A673 (cell line): ENCODE measurements at regions not wholly inside any gene's neighbourhood (a gene's known extent, or its start where the extent isn't known, plus 50 kb on each side); places are given as distances from the start of the nearest gene placed in this dataset.
A peak's percentile ranks its signal among the peaks of the same experiment; 100 is the strongest.

Experiments used
- BruUV-seq: library from RNA; stranded (reverse); fragments of 400-500 nt; replicated peaks from 2 replicates; lab custom pipeline; 2021; lab: Mats Ljungman, UMichigan
- CTCF ChIA-PET: fragments of 300-600 bp; sonication (Branson Sonifier 250); formaldehyde crosslinking; loops from one replicate; lab custom pipeline; 2022; ENCODE audit warnings: antibody characterized with exemption; lab: Charles Lee
- POLR2A ChIA-PET: fragments of 300-600 bp; sonication (Branson Sonifier 250); formaldehyde crosslinking; loops from one replicate; lab custom pipeline; 2022; ENCODE audit warnings: antibody characterized with exemption; ENCODE audit not compliant: low non-redundant PET; lab: Charles Lee
- DNase-seq: peaks from one replicate; pipeline ENCODE4 v3.0.0-alpha.2; 2015; ENCODE audit warnings: low spot score
- H3K27ac ChIP-seq: fragments of 200-600 bp; sonication (generic); 2 replicates; pipeline ENCODE4 v1.5.1; 2016; ENCODE audit warnings: mixed run types, low read depth, mild to moderate bottlenecking, mixed read lengths, antibody characterized with exemption, low read length; ENCODE audit not compliant: poor library complexity, severe bottlenecking
- H3K27me3 ChIP-seq: fragments of 200-600 bp; sonication (generic); replicated peaks from 2 replicates; pipeline ENCODE4 v1.6.1; 2017; ENCODE audit warnings: mixed run types, low read depth, mild to moderate bottlenecking, mixed read lengths, antibody characterized with exemption, low read length; ENCODE audit not compliant: insufficient read depth, poor library complexity
- H3K36me3 ChIP-seq: fragments of 200-600 bp; sonication (generic); 2 replicates; pipeline ENCODE4 v1.6.1; 2016; ENCODE audit warnings: mixed run types, mild to moderate bottlenecking, mixed read lengths, antibody characterized with exemption, low read length; ENCODE audit not compliant: insufficient read depth, poor library complexity, severe bottlenecking
- H3K4me1 ChIP-seq: fragments of 200-600 bp; sonication (generic); 2 replicates; pipeline ENCODE4 v1.6.1; 2017; ENCODE audit warnings: mixed run types, mild to moderate bottlenecking, mixed read lengths, antibody characterized with exemption, low read length; ENCODE audit not compliant: insufficient read depth, poor library complexity, severe bottlenecking
- H3K4me3 ChIP-seq: fragments of 200-600 bp; sonication (generic); 2 replicates; pipeline ENCODE4 v1.5.1; 2016; ENCODE audit warnings: low read depth, mixed run types, mild to moderate bottlenecking, mixed read lengths, low read length; ENCODE audit not compliant: poor library complexity, severe bottlenecking
- H3K9me3 ChIP-seq: fragments of 200-600 bp; sonication (generic); 2 replicates; pipeline ENCODE4 v1.6.1; 2016; ENCODE audit warnings: mixed run types, low read depth, mild to moderate bottlenecking, mixed read lengths, antibody characterized with exemption, low read length; ENCODE audit not compliant: poor library complexity, severe bottlenecking
- CTCF ChIP-seq: fragments of 300-800, 200-600 bp; sonication (generic); conservative IDR thresholded peaks from 2 replicates; pipeline ENCODE4 v1.5.1; 2017; ENCODE audit warnings: low read depth, mild to moderate bottlenecking, antibody characterized with exemption, low read length, moderate library complexity, mixed read lengths
- EZH2 ChIP-seq: fragments of 200-600 bp; sonication (generic); IDR thresholded peaks from 2 replicates; pipeline ENCODE4 v1.6.1; 2017; ENCODE audit warnings: borderline replicate concordance, low read depth, mild to moderate bottlenecking, mixed read lengths, antibody characterized with exemption, low read length; ENCODE audit not compliant: poor library complexity, severe bottlenecking
- intact Hi-C: fragments of 100-400 bp; cut with micrococcal nuclease; formaldehyde crosslinking; loops from one replicate; pipeline ENCODE4 v1.10.0; 2022; ENCODE audit not compliant: unreplicated experiment

- intact Hi-C loops = no loop called here
- ChIA-PET POLR2A (no interaction called here), CTCF (interaction anchor here (1.1 kb wide), 1 partner anchor 72 kb away, joined by 7 read pairs; no protein-coding TSS in a partner anchor)
- Histone ChIP-seq H3K4me3 (no peak overlapping the region), H3K9me3 (peaks cover 14% of the 10 kb centered on the region), H3K36me3 (no peaks in the 10 kb centered on the region), H3K27ac (no peak overlapping the region), H3K4me1 (peaks cover 9% of the 10 kb centered on the region), H3K27me3 (no peaks in the 10 kb centered on the region)
- BruUV-seq = no TSS peak
- no peak for DNase-seq
- TF ChIP-seq EZH2 (no peak), CTCF (no peak)
Observed at GRCh38 chr7:94323844-94324243, 70.9 kb upstream of the COL1A2 start.

DNA sequence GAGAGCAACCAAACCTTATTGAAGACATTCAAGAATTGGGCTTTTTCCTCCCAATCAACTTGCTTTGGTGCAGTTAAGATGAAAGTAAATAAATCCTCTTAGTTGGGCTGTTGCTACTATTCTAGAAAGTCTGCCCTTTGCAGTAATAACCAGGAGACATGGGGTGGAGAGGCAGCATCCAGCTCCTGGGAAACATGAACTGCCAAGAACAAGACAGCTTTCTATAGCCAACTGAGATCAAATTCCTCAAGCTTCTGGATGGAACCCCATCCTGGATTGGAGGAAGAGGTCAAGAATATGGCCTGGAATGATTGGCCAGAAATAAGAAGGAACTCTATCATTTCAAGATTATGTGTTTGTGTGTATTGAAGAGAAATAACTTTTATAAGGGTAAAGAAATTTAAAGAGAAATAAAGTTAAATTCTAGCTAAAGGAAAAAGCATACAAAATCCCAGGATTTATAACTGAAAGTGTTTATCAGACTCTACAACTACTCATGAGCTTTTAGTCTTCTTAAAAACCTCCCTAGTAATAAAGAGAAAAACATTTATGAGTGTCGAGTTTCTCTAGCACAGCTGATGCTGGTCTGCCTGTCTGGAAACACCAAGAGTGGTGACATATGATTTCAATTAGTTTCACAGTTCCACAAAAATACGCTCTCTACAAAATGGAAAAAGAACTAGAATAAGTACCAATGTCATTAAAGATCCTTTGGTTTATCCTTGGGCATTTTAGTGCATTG, 70.1 kb upstream of the COL1A2 start:
- no peaks in the 10 kb centered on the region for H3K36me3 ChIP-seq
- no peak overlapping the region for H3K4me3 ChIP-seq
- no TSS peak for BruUV-seq
- intact Hi-C loops = no loop called here
- no peaks in the 10 kb centered on the region for H3K27me3 ChIP-seq
- ChIA-PET POLR2A (no interaction called here), CTCF (interaction anchor here (1.1 kb wide), 1 partner anchor 71 kb away, joined by 7 read pairs; no protein-coding TSS in a partner anchor)
- H3K4me1 ChIP-seq = peaks cover 9% of the 10 kb centered on the region
- no peak overlapping the region for H3K27ac ChIP-seq
- peak; percentile 30 for DNase-seq
- peaks cover 11% of the 10 kb centered on the region for H3K9me3 ChIP-seq
- TF ChIP-seq CTCF = no peak
- TF ChIP-seq EZH2 = no peak

DNA sequence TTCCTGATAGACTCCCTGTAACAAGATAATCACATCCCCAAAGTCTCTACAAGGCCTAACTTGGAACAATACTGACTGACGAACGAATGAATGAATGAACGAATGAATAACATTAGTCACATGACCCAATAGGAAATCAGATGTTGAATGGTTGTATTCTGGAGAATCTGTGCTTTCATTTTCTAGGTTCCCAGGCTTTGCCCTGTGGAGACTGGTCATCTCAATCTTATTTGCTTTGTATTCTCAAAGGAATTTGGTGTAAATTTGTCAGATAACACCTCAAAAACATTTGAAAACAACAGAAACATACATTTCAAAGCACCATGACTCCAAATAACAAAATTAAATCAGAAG, 69.6 kb upstream of the COL1A2 start:
- Histone ChIP-seq H3K4me1 (peaks cover 9% of the 10 kb centered on the region), H3K36me3 (no peaks in the 10 kb centered on the region), H3K9me3 (peaks cover 11% of the 10 kb centered on the region), H3K27me3 (no peaks in the 10 kb centered on the region), H3K4me3 (no peak overlapping the region), H3K27ac (no peak overlapping the region)
- CTCF ChIA-PET = no interaction called here
- no TSS peak for BruUV-seq
- intact Hi-C loops = no loop called here
- POLR2A ChIA-PET = no interaction called here
- no peak for DNase-seq
- no peak for TF ChIP-seq EZH2
